GM23338 (cell line): ENCODE measurements at regions not wholly inside any gene's neighbourhood (a gene's known extent, or its start where the extent isn't known, plus 50 kb on each side); places are given as distances from the start of the nearest gene placed in this dataset.

Source experiments
- ATAC-seq: fragments of 200-7000 bp; cut with Tn5 transposase; 3 replicates; pipeline ENCODE4 v1.9.1; 2020
- DNase-seq: peaks from one replicate; pipeline ENCODE4 v3.0.0-alpha.2; 2015; ENCODE audit warnings: low spot score
- H2AFZ ChIP-seq: fragments of 200-600 bp; sonication (generic); 2 replicates; pipeline ENCODE4 v1.8.0; 2016; ENCODE audit warnings: antibody characterized with exemption, mild to moderate bottlenecking, moderate library complexity
- H3F3A ChIP-seq: fragments of 200-600 bp; sonication (generic); replicated peaks from 2 replicates; pipeline ENCODE4 v1.8.0; 2017; ENCODE audit warnings: antibody characterized with exemption, mixed run types, low read depth
- H3K27ac ChIP-seq: fragments of 200-600 bp; sonication (generic); 2 replicates; pipeline ENCODE4 v1.6.1; 2016; ENCODE audit warnings: low read depth
- H3K27me3 ChIP-seq: fragments of 200-600 bp; sonication (generic); 2 replicates; pipeline ENCODE4 v1.8.0; 2016; ENCODE audit warnings: mild to moderate bottlenecking, mixed run types, moderate library complexity; ENCODE audit not compliant: insufficient read depth
- H3K36me3 ChIP-seq: fragments of 200-600 bp; sonication (generic); 2 replicates; pipeline ENCODE4 v1.8.0; 2016; ENCODE audit warnings: mild to moderate bottlenecking; ENCODE audit not compliant: insufficient read depth
- H3K4me1 ChIP-seq: fragments of 200-600 bp; sonication (generic); 2 replicates; pipeline ENCODE4 v1.8.0; 2016; ENCODE audit warnings: mild to moderate bottlenecking, moderate library complexity; ENCODE audit not compliant: insufficient read depth
- H3K4me2 ChIP-seq: fragments of 200-600 bp; sonication (generic); 2 replicates; pipeline ENCODE4 v1.7.1; 2017; ENCODE audit warnings: mixed run types
- H3K4me3 ChIP-seq: fragments of 200-600 bp; sonication (generic); 2 replicates; pipeline ENCODE4 v1.6.1; 2016; ENCODE audit warnings: mixed run types
- H3K79me2 ChIP-seq: fragments of 200-600 bp; sonication (generic); replicated peaks from 2 replicates; pipeline ENCODE4 v1.8.0; 2017; ENCODE audit warnings: mild to moderate bottlenecking; ENCODE audit not compliant: insufficient read depth
- H3K9me2 ChIP-seq: fragments of 200-600 bp; sonication (generic); 2 replicates; pipeline ENCODE4 v1.8.0; 2017; ENCODE audit not compliant: insufficient read depth
- H4K20me1 ChIP-seq: fragments of 200-600 bp; sonication (generic); replicated peaks from 2 replicates; pipeline ENCODE4 v1.8.0; 2017; ENCODE audit warnings: mild to moderate bottlenecking; ENCODE audit not compliant: insufficient read depth
- H3K27ac Mint-ChIP-seq: 2 replicates; pipeline ENCODE4 v1.8.0; 2020; ENCODE audit warnings: inconsistent platforms, mild to moderate bottlenecking, moderate library complexity, mixed read lengths
- H3K27me3 Mint-ChIP-seq: 3 replicates; pipeline ENCODE4 v1.8.0; 2022; ENCODE audit warnings: low read depth, mild to moderate bottlenecking, moderate library complexity, mixed read lengths, inconsistent platforms; ENCODE audit not compliant: insufficient read depth, poor library complexity
- H3K36me3 Mint-ChIP-seq: 3 replicates; pipeline ENCODE4 v1.8.0; 2021; ENCODE audit warnings: low read depth, mild to moderate bottlenecking, inconsistent platforms, moderate library complexity, mixed read lengths
- H3K4me1 Mint-ChIP-seq: 3 replicates; pipeline ENCODE4 v1.8.0; 2020; ENCODE audit warnings: mild to moderate bottlenecking, inconsistent platforms, mixed read lengths
- H3K4me3 Mint-ChIP-seq: 3 replicates; pipeline ENCODE4 v1.8.0; 2021; ENCODE audit warnings: moderate library complexity, mild to moderate bottlenecking, inconsistent platforms, mixed read lengths
- H3K9me3 Mint-ChIP-seq: 3 replicates; pipeline ENCODE4 v1.8.0; 2020; ENCODE audit warnings: moderate library complexity, mild to moderate bottlenecking, inconsistent platforms, mixed read lengths
- CREB1 ChIP-seq: fragments of 250-450 bp; sonication (Bioruptor Pico); IDR thresholded peaks from 2 replicates; pipeline ENCODE4 v1.5.0; 2020; ENCODE audit warnings: low read depth, mild to moderate bottlenecking, moderate library complexity
- EZH2 ChIP-seq: fragments of 200-600 bp; sonication (generic); IDR thresholded peaks from one replicate; pipeline ENCODE4 v1.8.0; 2017; ENCODE audit warnings: antibody characterized with exemption, mild to moderate bottlenecking, low read depth; ENCODE audit not compliant: unreplicated experiment
- EZH2phosphoT487 ChIP-seq: fragments of 200-600 bp; sonication (generic); IDR thresholded peaks from one replicate; pipeline ENCODE4 v1.8.1; 2018; ENCODE audit warnings: antibody characterized with exemption; ENCODE audit not compliant: unreplicated experiment
- JUNB ChIP-seq: IDR thresholded peaks from one replicate; pipeline ENCODE4 v1.6.1; 2016; ENCODE audit warnings: antibody characterized with exemption; ENCODE audit not compliant: unreplicated experiment
- NANOG ChIP-seq: IDR thresholded peaks from 2 replicates; pipeline ENCODE4 v1.6.1; 2016; ENCODE audit warnings: antibody characterized with exemption, borderline replicate concordance
- POLR2AphosphoS5 ChIP-seq: IDR thresholded peaks from 2 replicates; pipeline ENCODE4 v1.6.1; 2016; ENCODE audit warnings: antibody characterized with exemption, low read depth
- STAT1 ChIP-seq: IDR thresholded peaks from one replicate; pipeline ENCODE4 v1.6.1; 2016; ENCODE audit warnings: antibody characterized with exemption; ENCODE audit not compliant: unreplicated experiment
- ZNF114 ChIP-seq: fragments of 250-450 bp; sonication (Bioruptor Pico); IDR thresholded peaks from 2 replicates; pipeline ENCODE4 v1.5.0; 2020; ENCODE audit warnings: mild to moderate bottlenecking, moderate library complexity
- ZNF331 ChIP-seq: fragments of 250-450 bp; sonication (Bioruptor Pico); IDR thresholded peaks from 2 replicates; pipeline ENCODE4 v1.5.0; 2020; ENCODE audit warnings: low read depth, mild to moderate bottlenecking, moderate library complexity
- TF ChIP-seq, protein P1 (sequence below): IDR thresholded peaks from one replicate; pipeline ENCODE4 v1.6.1; 2018; ENCODE audit warnings: antibody characterized with exemption; ENCODE audit not compliant: unreplicated experiment
- TF ChIP-seq, protein P2 (sequence below): fragments of 250-450 bp; sonication (Bioruptor Pico); IDR thresholded peaks from 2 replicates; pipeline ENCODE4 v1.5.0; 2020; ENCODE audit warnings: mild to moderate bottlenecking, moderate library complexity
- TF ChIP-seq, protein P3 (sequence below): IDR thresholded peaks from 2 replicates; pipeline ENCODE4 v1.6.1; 2016; ENCODE audit warnings: antibody characterized with exemption
- TF ChIP-seq, protein P4 (sequence below), 2 experiments: fragments of 200-600 bp in 1 of 2; sonication (generic) in 1 of 2; conservative IDR thresholded peaks; 2 replicates each; pipeline versions ENCODE4 v1.5.1 to v1.6.1; 2016 to 2017; ENCODE audit warnings: antibody characterized with exemption in 2 of 2, low read depth in 2 of 2, mild to moderate bottlenecking in 2 of 2, moderate library complexity in 1 of 2

DNA sequence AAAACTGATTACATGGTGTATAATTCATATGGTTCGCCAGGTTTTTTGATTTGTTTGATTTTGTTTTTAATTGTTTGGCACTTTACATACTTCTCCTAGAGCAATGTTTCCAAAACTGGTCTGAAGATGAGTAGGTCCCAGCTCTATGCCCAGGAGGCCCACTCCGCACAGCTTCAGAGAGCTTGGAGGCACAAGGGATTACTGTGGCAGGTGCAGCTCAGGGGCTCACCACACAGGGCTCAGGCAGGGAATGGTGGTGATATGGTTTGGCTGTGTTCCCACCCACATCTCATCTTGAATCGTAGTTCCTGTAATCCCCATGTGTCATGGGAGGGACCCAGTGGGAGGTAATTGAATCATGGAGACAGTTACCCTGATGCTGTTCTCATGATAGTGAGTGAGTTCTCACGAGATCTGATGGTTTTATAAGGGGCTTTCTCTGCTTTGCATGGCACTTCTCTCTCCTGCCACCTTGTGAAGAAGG is 296.6 kb downstream of the MED10 start:
- peaks cover 5% of the 10 kb centered on the region for H3K27me3 Mint-ChIP-seq
- peaks cover 8% of the 10 kb centered on the region; the same call in 1 of the 2 replicates for H3K9me2 ChIP-seq
- H4K20me1 ChIP-seq = no peaks in the 10 kb centered on the region
- H3K4me1 Mint-ChIP-seq = peaks cover 7% of the 10 kb centered on the region
- H3K27ac Mint-ChIP-seq = no peak overlapping the region
- no peak overlapping the region for H3K4me3 Mint-ChIP-seq
- H3K27me3 ChIP-seq = no peaks in the 10 kb centered on the region
- no peak overlapping the region for H3K27ac ChIP-seq
- DNase-seq = no peak
- H3K9me3 Mint-ChIP-seq = no peaks in the 10 kb centered on the region
- no peaks in the 10 kb centered on the region for H3F3A ChIP-seq
- H3K79me2 ChIP-seq = no peaks in the 10 kb centered on the region
- no peak overlapping the region for H3K4me3 ChIP-seq
- no peak overlapping the region for H3K4me2 ChIP-seq
- no peaks in the 10 kb centered on the region for H3K36me3 ChIP-seq
- no peak for ATAC-seq
- TF ChIP-seq ZNF114 (CRISPR knock-in tag) = no peak
- TF ChIP-seq EZH2 = no peak
- no peak for TF ChIP-seq EZH2phosphoT487
- TF ChIP-seq, protein P1, sequence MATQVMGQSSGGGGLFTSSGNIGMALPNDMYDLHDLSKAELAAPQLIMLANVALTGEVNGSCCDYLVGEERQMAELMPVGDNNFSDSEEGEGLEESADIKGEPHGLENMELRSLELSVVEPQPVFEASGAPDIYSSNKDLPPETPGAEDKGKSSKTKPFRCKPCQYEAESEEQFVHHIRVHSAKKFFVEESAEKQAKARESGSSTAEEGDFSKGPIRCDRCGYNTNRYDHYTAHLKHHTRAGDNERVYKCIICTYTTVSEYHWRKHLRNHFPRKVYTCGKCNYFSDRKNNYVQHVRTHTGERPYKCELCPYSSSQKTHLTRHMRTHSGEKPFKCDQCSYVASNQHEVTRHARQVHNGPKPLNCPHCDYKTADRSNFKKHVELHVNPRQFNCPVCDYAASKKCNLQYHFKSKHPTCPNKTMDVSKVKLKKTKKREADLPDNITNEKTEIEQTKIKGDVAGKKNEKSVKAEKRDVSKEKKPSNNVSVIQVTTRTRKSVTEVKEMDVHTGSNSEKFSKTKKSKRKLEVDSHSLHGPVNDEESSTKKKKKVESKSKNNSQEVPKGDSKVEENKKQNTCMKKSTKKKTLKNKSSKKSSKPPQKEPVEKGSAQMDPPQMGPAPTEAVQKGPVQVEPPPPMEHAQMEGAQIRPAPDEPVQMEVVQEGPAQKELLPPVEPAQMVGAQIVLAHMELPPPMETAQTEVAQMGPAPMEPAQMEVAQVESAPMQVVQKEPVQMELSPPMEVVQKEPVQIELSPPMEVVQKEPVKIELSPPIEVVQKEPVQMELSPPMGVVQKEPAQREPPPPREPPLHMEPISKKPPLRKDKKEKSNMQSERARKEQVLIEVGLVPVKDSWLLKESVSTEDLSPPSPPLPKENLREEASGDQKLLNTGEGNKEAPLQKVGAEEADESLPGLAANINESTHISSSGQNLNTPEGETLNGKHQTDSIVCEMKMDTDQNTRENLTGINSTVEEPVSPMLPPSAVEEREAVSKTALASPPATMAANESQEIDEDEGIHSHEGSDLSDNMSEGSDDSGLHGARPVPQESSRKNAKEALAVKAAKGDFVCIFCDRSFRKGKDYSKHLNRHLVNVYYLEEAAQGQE = no peak
- TF ChIP-seq, protein P2, sequence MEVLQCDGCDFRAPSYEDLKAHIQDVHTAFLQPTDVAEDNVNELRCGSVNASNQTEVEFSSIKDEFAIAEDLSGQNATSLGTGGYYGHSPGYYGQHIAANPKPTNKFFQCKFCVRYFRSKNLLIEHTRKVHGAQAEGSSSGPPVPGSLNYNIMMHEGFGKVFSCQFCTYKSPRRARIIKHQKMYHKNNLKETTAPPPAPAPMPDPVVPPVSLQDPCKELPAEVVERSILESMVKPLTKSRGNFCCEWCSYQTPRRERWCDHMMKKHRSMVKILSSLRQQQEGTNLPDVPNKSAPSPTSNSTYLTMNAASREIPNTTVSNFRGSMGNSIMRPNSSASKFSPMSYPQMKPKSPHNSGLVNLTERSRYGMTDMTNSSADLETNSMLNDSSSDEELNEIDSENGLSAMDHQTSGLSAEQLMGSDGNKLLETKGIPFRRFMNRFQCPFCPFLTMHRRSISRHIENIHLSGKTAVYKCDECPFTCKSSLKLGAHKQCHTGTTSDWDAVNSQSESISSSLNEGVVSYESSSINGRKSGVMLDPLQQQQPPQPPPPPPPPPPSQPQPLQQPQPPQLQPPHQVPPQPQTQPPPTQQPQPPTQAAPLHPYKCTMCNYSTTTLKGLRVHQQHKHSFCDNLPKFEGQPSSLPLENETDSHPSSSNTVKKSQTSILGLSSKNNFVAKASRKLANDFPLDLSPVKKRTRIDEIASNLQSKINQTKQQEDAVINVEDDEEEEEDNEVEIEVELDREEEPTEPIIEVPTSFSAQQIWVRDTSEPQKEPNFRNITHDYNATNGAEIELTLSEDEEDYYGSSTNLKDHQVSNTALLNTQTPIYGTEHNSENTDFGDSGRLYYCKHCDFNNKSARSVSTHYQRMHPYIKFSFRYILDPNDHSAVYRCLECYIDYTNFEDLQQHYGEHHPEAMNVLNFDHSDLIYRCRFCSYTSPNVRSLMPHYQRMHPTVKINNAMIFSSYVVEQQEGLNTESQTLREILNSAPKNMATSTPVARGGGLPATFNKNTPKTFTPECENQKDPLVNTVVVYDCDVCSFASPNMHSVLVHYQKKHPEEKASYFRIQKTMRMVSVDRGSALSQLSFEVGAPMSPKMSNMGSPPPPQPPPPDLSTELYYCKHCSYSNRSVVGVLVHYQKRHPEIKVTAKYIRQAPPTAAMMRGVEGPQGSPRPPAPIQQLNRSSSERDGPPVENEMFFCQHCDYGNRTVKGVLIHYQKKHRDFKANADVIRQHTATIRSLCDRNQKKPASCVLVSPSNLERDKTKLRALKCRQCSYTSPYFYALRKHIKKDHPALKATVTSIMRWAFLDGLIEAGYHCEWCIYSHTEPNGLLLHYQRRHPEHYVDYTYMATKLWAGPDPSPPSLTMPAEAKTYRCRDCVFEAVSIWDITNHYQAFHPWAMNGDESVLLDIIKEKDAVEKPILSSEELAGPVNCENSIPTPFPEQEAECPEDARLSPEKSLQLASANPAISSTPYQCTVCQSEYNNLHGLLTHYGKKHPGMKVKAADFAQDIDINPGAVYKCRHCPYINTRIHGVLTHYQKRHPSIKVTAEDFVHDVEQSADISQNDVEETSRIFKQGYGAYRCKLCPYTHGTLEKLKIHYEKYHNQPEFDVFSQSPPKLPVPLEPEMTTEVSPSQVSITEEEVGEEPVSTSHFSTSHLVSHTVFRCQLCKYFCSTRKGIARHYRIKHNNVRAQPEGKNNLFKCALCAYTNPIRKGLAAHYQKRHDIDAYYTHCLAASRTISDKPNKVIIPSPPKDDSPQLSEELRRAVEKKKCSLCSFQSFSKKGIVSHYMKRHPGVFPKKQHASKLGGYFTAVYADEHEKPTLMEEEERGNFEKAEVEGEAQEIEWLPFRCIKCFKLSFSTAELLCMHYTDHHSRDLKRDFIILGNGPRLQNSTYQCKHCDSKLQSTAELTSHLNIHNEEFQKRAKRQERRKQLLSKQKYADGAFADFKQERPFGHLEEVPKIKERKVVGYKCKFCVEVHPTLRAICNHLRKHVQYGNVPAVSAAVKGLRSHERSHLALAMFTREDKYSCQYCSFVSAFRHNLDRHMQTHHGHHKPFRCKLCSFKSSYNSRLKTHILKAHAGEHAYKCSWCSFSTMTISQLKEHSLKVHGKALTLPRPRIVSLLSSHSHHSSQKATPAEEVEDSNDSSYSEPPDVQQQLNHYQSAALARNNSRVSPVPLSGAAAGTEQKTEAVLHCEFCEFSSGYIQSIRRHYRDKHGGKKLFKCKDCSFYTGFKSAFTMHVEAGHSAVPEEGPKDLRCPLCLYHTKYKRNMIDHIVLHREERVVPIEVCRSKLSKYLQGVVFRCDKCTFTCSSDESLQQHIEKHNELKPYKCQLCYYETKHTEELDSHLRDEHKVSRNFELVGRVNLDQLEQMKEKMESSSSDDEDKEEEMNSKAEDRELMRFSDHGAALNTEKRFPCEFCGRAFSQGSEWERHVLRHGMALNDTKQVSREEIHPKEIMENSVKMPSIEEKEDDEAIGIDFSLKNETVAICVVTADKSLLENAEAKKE = no peak
- no peak for TF ChIP-seq CREB1 (CRISPR knock-in tag)
- TF ChIP-seq, protein P3, sequence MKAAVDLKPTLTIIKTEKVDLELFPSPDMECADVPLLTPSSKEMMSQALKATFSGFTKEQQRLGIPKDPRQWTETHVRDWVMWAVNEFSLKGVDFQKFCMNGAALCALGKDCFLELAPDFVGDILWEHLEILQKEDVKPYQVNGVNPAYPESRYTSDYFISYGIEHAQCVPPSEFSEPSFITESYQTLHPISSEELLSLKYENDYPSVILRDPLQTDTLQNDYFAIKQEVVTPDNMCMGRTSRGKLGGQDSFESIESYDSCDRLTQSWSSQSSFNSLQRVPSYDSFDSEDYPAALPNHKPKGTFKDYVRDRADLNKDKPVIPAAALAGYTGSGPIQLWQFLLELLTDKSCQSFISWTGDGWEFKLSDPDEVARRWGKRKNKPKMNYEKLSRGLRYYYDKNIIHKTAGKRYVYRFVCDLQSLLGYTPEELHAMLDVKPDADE = no peak
- no peak for TF ChIP-seq POLR2AphosphoS5
- no peak for TF ChIP-seq ZNF331 (CRISPR knock-in tag)
- TF ChIP-seq, protein P4, sequence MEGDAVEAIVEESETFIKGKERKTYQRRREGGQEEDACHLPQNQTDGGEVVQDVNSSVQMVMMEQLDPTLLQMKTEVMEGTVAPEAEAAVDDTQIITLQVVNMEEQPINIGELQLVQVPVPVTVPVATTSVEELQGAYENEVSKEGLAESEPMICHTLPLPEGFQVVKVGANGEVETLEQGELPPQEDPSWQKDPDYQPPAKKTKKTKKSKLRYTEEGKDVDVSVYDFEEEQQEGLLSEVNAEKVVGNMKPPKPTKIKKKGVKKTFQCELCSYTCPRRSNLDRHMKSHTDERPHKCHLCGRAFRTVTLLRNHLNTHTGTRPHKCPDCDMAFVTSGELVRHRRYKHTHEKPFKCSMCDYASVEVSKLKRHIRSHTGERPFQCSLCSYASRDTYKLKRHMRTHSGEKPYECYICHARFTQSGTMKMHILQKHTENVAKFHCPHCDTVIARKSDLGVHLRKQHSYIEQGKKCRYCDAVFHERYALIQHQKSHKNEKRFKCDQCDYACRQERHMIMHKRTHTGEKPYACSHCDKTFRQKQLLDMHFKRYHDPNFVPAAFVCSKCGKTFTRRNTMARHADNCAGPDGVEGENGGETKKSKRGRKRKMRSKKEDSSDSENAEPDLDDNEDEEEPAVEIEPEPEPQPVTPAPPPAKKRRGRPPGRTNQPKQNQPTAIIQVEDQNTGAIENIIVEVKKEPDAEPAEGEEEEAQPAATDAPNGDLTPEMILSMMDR (conservative IDR thresholded peaks at IDR 0.05; ENCODE audit: low read depth in 2 of 2) = no peak
- no peak for TF ChIP-seq JUNB
- TF ChIP-seq STAT1 = no peak
- no peak for TF ChIP-seq NANOG
- H3K36me3 Mint-ChIP-seq = no peaks in the 10 kb centered on the region
- no peak overlapping the region for H2AFZ ChIP-seq
- no peaks in the 10 kb centered on the region for H3K4me1 ChIP-seq
